ENCODE measurements at regions not wholly inside any gene's neighbourhood (a gene's known extent, or its start where the extent isn't known, plus 50 kb on each side); places are given as distances from the start of the nearest gene placed in this dataset.

GRCh38 chr17:6915620-6916019 lies 80.2 kb upstream of the ALOX12 start:
- no peak for TF ChIP-seq FOXM1 (IDR thresholded peaks at IDR 0.05; ENCODE audit: borderline replicate concordance, low read depth)
- TF ChIP-seq REST (IDR thresholded peaks at IDR 0.05; ENCODE audit: low read depth) = no peak
- no peak for TF ChIP-seq NFIC (IDR thresholded peaks at IDR 0.05)
- TF ChIP-seq MAX (IDR thresholded peaks at IDR 0.05) = no peak
- no peak for TF ChIP-seq USF1 (IDR thresholded peaks at IDR 0.05)
- TF ChIP-seq RAD21 (IDR thresholded peaks at IDR 0.05; ENCODE audit: low read depth) = no peak
- TF ChIP-seq CREB1 (IDR thresholded peaks at IDR 0.05; ENCODE audit: low read depth) = no peak
- no peak for TF ChIP-seq TAF1 (IDR thresholded peaks at IDR 0.05; ENCODE audit: low read depth)
- TF ChIP-seq TCF12 (IDR thresholded peaks at IDR 0.05; ENCODE audit: low read depth) = no peak
- no peak for TF ChIP-seq CEBPB (IDR thresholded peaks at IDR 0.05)
- TF ChIP-seq ZBTB7A (IDR thresholded peaks at IDR 0.05; ENCODE audit: low read depth) = no peak
- TF ChIP-seq EP300 (IDR thresholded peaks at IDR 0.05; ENCODE audit: borderline replicate concordance) = no peak

Data from Ishikawa (cell line).